Osteocyte (in vitro differentiated cells): ENCODE measurements at regions not wholly inside any gene's neighbourhood (a gene's known extent, or its start where the extent isn't known, plus 50 kb on each side); places are given as distances from the start of the nearest gene placed in this dataset.

ENCODE experiments used
- DNase-seq: peaks from one replicate; pipeline ENCODE4 v3.0.0; 2021; ENCODE audit warnings: mixed read lengths; ENCODE audit not compliant: unreplicated experiment; ENCODE audit errors: extremely low spot score
- H3K27ac Mint-ChIP-seq: one replicate; pipeline ENCODE4 v1.8.0; 2021; ENCODE audit warnings: mild to moderate bottlenecking, mixed read lengths; ENCODE audit not compliant: unreplicated experiment
- H3K27me3 Mint-ChIP-seq: one replicate; pipeline ENCODE4 v1.8.0; 2021; ENCODE audit warnings: mixed read lengths; ENCODE audit not compliant: unreplicated experiment
- H3K36me3 Mint-ChIP-seq: one replicate; pipeline ENCODE4 v1.8.0; 2021; ENCODE audit warnings: mixed read lengths; ENCODE audit not compliant: unreplicated experiment
- H3K4me1 Mint-ChIP-seq: one replicate; pipeline ENCODE4 v1.8.0; 2021; ENCODE audit warnings: mixed read lengths; ENCODE audit not compliant: unreplicated experiment
- H3K4me3 Mint-ChIP-seq: one replicate; pipeline ENCODE4 v1.8.0; 2021; ENCODE audit warnings: mild to moderate bottlenecking, moderate library complexity, mixed read lengths; ENCODE audit not compliant: unreplicated experiment
- H3K9me3 Mint-ChIP-seq: one replicate; pipeline ENCODE4 v1.8.0; 2021; ENCODE audit warnings: mixed read lengths; ENCODE audit not compliant: unreplicated experiment
- CTCF ChIP-seq: fragments of 200-600 bp; sonication (generic); IDR thresholded peaks from 2 replicates; pipeline ENCODE4 v1.5.0; 2021; ENCODE audit warnings: antibody characterized with exemption, mild to moderate bottlenecking, moderate library complexity

- peaks cover 68% of the 10 kb centered on the region for H3K4me1 Mint-ChIP-seq
- no peaks in the 10 kb centered on the region for H3K27me3 Mint-ChIP-seq
- DNase-seq: no peak
- peaks cover 14% of the 10 kb centered on the region for H3K36me3 Mint-ChIP-seq
- peaks cover 24% of the 10 kb centered on the region for H3K9me3 Mint-ChIP-seq
- H3K27ac Mint-ChIP-seq: peak overlapping the region; percentile 96
- no peak for TF ChIP-seq CTCF
- H3K4me3 Mint-ChIP-seq: peak overlapping the region; percentile 10
Measured at GRCh38 chr3:99409961-99410360, 228.4 kb upstream of the COL8A1 start.

- DNase-seq: no peak
- H3K27ac Mint-ChIP-seq: peak overlapping the region; percentile 75
Measured at GRCh38 chr3:99407257-99407656, 231.1 kb upstream of the COL8A1 start.

GRCh38 chr3:99402755-99403154, 235.6 kb upstream of the COL8A1 start:
- no peaks in the 10 kb centered on the region for H3K27me3 Mint-ChIP-seq
- peaks cover 21% of the 10 kb centered on the region for H3K9me3 Mint-ChIP-seq
- TF ChIP-seq CTCF: no peak
- H3K36me3 Mint-ChIP-seq: peaks cover 21% of the 10 kb centered on the region
- H3K27ac Mint-ChIP-seq: peak overlapping the region; percentile 42
- H3K4me1 Mint-ChIP-seq: peaks cover 20% of the 10 kb centered on the region
- H3K4me3 Mint-ChIP-seq: no peak overlapping the region
- no peak for DNase-seq

More at GRCh38 chr3:99407257-99407656, 231.1 kb upstream of the COL8A1 start:
- Mint-ChIP-seq H3K4me1 (peaks cover 56% of the 10 kb centered on the region), H3K4me3 (no peak overlapping the region), H3K36me3 (peaks cover 13% of the 10 kb centered on the region), H3K27me3 (no peaks in the 10 kb centered on the region), H3K9me3 (peaks cover 24% of the 10 kb centered on the region)
- no peak for TF ChIP-seq CTCF

GRCh38 chr3:99400352-99400751, 238.0 kb upstream of the COL8A1 start:
- TF ChIP-seq CTCF: no peak
- no peak overlapping the region for H3K27ac Mint-ChIP-seq
- no peaks in the 10 kb centered on the region for H3K27me3 Mint-ChIP-seq
- H3K4me1 Mint-ChIP-seq: peaks cover 28% of the 10 kb centered on the region
- no peak overlapping the region for H3K4me3 Mint-ChIP-seq
- H3K36me3 Mint-ChIP-seq: peaks cover 16% of the 10 kb centered on the region
- H3K9me3 Mint-ChIP-seq: peaks cover 11% of the 10 kb centered on the region
- no peak for DNase-seq

GRCh38 chr3:99396651-99397275, 241.6 kb upstream of the COL8A1 start:
- Mint-ChIP-seq H3K4me1 (peaks cover 31% of the 10 kb centered on the region), H3K36me3 (peaks cover 16% of the 10 kb centered on the region), H3K27ac (peak overlapping the region; percentile 55), H3K9me3 (peaks cover 11% of the 10 kb centered on the region), H3K27me3 (no peaks in the 10 kb centered on the region), H3K4me3 (no peak overlapping the region)
- no peak for TF ChIP-seq CTCF
- DNase-seq: no peak
